HUES6 (cell line): ENCODE measurements at regions not wholly inside any gene's neighbourhood (a gene's known extent, or its start where the extent isn't known, plus 50 kb on each side); places are given as distances from the start of the nearest gene placed in this dataset.

Experiments
- H3K27ac ChIP-seq: 2 replicates; pipeline ENCODE4 v1.7.0; 2013; ENCODE audit warnings: low read depth, mild to moderate bottlenecking, low read length, inconsistent platforms
- H3K27me3 ChIP-seq: 2 replicates; pipeline ENCODE4 v1.6.1; 2013; ENCODE audit warnings: low read length; ENCODE audit not compliant: control insufficient read depth, insufficient read depth
- H3K36me3 ChIP-seq: 2 replicates; pipeline ENCODE4 v1.6.1; 2013; ENCODE audit warnings: low read length; ENCODE audit not compliant: control insufficient read depth, insufficient read depth
- H3K4me1 ChIP-seq: 2 replicates; pipeline ENCODE4 v1.6.1; 2013; ENCODE audit warnings: low read length; ENCODE audit not compliant: control insufficient read depth, insufficient read depth
- H3K4me3 ChIP-seq: 2 replicates; pipeline ENCODE4 v1.5.1; 2013; ENCODE audit warnings: low read depth, low read length
- H3K9ac ChIP-seq: one replicate; pipeline ENCODE4 v1.6.1; 2013; ENCODE audit warnings: mild to moderate bottlenecking, low read length
- H3K9me3 ChIP-seq: 2 replicates; pipeline ENCODE4 v1.6.1; 2013; ENCODE audit warnings: low read depth, low read length; ENCODE audit not compliant: control insufficient read depth, insufficient read depth

DNA sequence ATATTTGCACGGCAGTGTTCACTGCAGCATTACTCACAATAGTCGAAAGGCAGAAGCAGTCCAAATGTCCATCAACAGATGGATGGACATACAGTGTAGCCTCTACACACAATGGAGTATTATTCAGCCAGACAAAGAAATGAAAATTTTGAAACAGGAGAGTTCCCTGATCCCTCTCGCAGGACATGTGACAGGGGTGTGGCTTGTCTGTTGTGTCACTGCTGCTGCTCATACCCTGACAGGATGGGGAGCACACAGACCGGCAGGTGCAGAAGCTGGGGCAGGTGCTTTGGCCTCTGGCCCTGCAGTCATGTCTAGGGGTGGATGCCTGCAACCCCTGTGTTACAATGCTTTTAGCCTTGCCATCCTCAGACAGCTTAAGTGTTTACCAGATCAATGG, 204.3 kb downstream of the EFNB2 start:
- Histone ChIP-seq H3K4me1 (peaks cover 18% of the 10 kb centered on the region), H3K4me3 (no peak overlapping the region), H3K27me3 (no peaks in the 10 kb centered on the region), H3K9ac (no peak overlapping the region), H3K9me3 (no peaks in the 10 kb centered on the region), H3K36me3 (no peaks in the 10 kb centered on the region), H3K27ac (no peak overlapping the region)

DNA sequence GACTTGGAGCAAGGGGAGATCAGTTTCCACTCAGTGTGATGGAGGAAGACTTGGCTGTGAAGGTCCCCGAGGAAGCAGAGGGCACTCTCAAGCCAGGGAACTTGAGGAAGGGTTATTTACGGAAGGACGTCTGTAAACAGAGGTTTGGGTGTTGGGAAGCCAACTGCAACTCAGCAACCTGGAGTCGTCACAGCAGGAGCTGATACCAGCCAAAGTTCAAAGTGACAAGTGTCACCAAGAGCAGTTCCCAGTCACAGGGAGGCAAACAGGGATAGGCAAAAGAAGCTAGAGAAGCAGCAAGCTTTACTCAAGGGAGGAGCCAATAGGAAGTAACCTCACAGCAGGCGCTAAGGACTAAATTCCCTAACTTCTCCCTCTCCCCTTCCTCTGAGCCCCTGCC, 205.5 kb downstream of the EFNB2 start:
- Histone ChIP-seq H3K27me3 (no peaks in the 10 kb centered on the region), H3K9ac (no peak overlapping the region), H3K27ac (no peak overlapping the region), H3K9me3 (peaks cover 2% of the 10 kb centered on the region; the same call in 1 of the 2 replicates), H3K4me1 (peaks cover 18% of the 10 kb centered on the region), H3K36me3 (no peaks in the 10 kb centered on the region), H3K4me3 (no peak overlapping the region)

- Histone ChIP-seq H3K36me3 (no peaks in the 10 kb centered on the region; the same call in 1 of the 2 replicates), H3K4me3 (no peak overlapping the region), H3K4me1 (peaks cover 3% of the 10 kb centered on the region; the same call in 1 of the 2 replicates), H3K27ac (no peak overlapping the region), H3K9me3 (peaks cover 33% of the 10 kb centered on the region), H3K27me3 (no peaks in the 10 kb centered on the region), H3K9ac (no peak overlapping the region)
Observed at GRCh38 chr13:106326751-106327150, 208.7 kb downstream of the EFNB2 start.

DNA sequence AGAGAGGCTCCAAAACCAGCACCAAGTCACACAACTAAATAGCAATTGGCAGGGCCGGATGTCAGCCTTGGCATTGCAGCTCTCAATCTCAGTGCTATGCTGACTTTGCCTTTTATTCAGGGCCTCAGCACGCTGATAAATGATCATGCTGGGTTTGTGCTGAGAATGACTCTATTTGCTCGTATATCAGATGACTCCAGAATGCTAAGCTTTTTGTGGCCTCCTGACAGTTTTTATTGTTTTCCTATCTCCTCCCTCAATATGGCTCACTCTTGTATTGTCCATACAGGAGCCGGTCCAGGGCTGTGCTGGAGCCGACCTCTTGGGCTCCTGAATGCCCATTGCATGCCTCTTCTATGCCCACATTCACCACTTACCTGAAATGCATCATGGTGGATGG, 211.0 kb downstream of the EFNB2 start:
- Histone ChIP-seq H3K4me3 (no peak overlapping the region), H3K27ac (no peak overlapping the region), H3K4me1 (no peaks in the 10 kb centered on the region), H3K9me3 (peaks cover 43% of the 10 kb centered on the region), H3K9ac (no peak overlapping the region), H3K36me3 (no peaks in the 10 kb centered on the region; the same call in 1 of the 2 replicates), H3K27me3 (no peaks in the 10 kb centered on the region)

DNA sequence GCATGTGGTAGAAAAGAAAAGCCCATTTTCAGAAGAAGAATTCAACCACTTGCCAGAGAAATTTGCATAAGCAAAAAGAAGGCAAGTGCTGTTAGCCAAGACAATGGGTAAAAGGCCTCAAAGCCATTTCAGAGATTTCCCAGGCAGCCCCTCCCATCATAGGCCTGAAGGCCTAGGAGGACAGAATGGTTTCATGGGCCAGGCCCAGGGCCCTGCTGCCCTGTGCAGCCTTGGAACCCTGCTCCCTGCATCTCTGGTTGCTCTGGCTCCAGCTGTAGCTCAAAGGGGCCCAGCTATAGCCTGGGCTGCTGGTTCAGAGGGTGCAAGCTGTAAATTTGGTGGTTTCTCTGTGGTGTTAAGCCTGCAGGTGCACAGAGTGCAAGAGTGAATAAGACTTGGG, 212.8 kb downstream of the EFNB2 start:
- no peaks in the 10 kb centered on the region for H3K27me3 ChIP-seq
- peaks cover 43% of the 10 kb centered on the region for H3K9me3 ChIP-seq
- H3K9ac ChIP-seq: no peak overlapping the region
- H3K36me3 ChIP-seq: no peaks in the 10 kb centered on the region; the same call in 1 of the 2 replicates
- no peak overlapping the region for H3K4me3 ChIP-seq
- no peak overlapping the region for H3K27ac ChIP-seq
- no peaks in the 10 kb centered on the region for H3K4me1 ChIP-seq

DNA sequence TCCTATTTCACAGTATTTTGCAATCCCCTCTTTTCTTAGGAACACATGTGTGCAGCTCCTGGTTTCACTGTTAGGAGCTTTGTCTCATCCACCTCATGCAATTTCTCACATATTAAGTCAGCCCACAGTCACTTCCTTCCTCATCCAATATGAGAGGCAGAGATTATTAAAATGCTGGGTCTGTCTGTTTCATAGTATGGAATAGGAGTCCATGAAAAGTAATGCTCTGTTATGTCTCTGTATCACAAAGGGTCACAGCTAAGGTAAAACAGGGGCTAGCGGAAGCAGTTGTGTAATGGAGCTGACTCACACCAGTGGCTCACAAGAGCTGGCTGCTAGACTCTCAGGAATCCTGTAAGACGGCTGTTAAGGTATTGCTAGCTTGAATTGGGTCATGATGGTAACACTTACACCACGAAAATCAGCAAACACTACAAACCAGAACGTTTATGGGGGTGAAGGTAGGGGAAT, 216.5 kb downstream of the EFNB2 start:
- no peaks in the 10 kb centered on the region for H3K4me1 ChIP-seq
- H3K27ac ChIP-seq: no peak overlapping the region
- H3K27me3 ChIP-seq: no peaks in the 10 kb centered on the region
- no peak overlapping the region for H3K9ac ChIP-seq
- peaks cover 32% of the 10 kb centered on the region for H3K9me3 ChIP-seq
- no peaks in the 10 kb centered on the region; the same call in 1 of the 2 replicates for H3K36me3 ChIP-seq
- no peak overlapping the region for H3K4me3 ChIP-seq

DNA sequence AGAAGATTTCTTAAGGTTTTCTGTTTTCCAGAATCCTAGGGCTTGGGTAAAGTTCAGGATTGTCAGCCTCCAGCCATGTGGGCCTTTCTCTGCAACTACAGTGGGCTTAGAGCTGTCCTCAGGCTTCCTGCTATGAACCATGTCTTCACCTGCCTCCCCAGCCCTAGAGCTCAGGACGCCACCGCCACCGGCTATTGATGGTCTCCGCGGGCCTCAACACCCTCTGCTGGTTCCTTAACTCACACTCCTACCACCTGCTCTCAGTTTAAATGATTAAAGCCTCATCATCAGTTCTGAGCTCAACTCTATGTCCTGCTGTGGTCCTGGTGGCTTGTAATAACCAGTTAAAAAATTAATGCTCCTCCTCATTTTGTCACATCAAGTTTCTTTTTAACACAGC, 221.0 kb downstream of the EFNB2 start:
- no peaks in the 10 kb centered on the region for H3K9me3 ChIP-seq
- no peaks in the 10 kb centered on the region for H3K4me1 ChIP-seq
- H3K4me3 ChIP-seq: no peak overlapping the region
- H3K9ac ChIP-seq: no peak overlapping the region
- no peaks in the 10 kb centered on the region for H3K27me3 ChIP-seq
- H3K27ac ChIP-seq: no peak overlapping the region
- H3K36me3 ChIP-seq: no peaks in the 10 kb centered on the region

- no peaks in the 10 kb centered on the region for H3K4me1 ChIP-seq
- H3K36me3 ChIP-seq: no peaks in the 10 kb centered on the region
- no peak overlapping the region for H3K4me3 ChIP-seq
- no peaks in the 10 kb centered on the region for H3K27me3 ChIP-seq
- H3K27ac ChIP-seq: no peak overlapping the region
- H3K9me3 ChIP-seq: peaks cover 2% of the 10 kb centered on the region; the same call in 1 of the 2 replicates
- no peak overlapping the region for H3K9ac ChIP-seq
Observed at GRCh38 chr13:106311004-106311403, 224.5 kb downstream of the EFNB2 start.

DNA sequence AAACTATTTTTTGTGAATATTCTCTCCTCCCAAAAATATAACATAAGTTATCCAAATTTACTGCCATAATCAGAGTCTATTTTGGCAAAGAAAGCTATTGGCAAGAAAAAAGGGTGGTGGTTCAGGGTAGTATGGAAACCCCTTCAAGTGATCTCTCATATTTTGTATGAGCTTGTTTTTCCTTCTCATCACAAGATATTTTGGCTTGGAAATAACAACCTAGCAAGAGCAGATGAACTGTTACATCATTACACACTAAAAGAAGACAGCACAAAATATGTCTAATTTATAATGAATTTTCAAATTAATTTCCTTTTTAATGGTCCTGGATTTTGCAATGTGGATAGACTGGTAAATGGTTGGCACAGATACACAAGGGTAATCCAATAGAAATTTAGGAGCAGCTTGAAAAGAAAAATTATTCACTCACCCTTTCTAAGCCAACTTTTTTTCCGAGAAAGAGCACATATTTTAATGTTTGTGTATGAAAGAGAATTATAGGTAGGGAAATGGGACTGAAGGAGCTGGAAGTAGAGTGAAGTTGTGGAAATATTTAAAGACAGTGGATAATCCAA, 225.1 kb downstream of the EFNB2 start:
- no peak overlapping the region for H3K27ac ChIP-seq
- no peaks in the 10 kb centered on the region for H3K36me3 ChIP-seq
- peaks cover 2% of the 10 kb centered on the region; the same call in 1 of the 2 replicates for H3K9me3 ChIP-seq
- H3K9ac ChIP-seq: no peak overlapping the region
- H3K4me1 ChIP-seq: no peaks in the 10 kb centered on the region
- no peak overlapping the region for H3K4me3 ChIP-seq
- H3K27me3 ChIP-seq: no peaks in the 10 kb centered on the region

DNA sequence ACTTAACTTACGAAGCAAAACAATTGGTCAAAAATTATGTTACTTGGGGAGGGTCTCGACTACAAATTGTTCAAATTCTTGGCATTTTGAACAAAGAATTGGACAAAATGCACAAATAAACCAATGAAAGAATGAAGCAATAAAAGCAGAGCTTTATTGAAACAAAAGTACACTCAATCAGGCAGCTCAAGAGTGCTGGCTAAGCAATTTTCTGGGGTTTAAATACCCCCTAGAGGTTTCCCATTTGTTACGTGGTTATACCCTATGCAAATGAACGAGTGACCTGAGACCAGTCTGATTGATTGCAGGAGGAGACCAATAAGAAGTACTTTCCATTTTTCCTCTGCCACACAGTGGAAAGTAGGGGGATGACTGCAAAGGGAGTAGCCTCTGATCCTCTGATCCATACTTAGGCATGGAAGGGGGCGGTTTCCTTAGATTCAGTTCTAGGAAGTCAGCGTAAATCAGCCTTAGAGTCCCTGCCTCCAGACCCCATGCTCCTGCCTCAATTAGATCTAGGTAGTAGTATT, 228.6 kb downstream of the EFNB2 start:
- Histone ChIP-seq H3K4me1 (peaks cover 5% of the 10 kb centered on the region; the same call in 1 of the 2 replicates), H3K27me3 (no peaks in the 10 kb centered on the region), H3K36me3 (no peaks in the 10 kb centered on the region), H3K4me3 (no peak overlapping the region), H3K9ac (no peak overlapping the region), H3K9me3 (peaks cover 15% of the 10 kb centered on the region), H3K27ac (no peak overlapping the region)

- Histone ChIP-seq H3K4me3 (no peak overlapping the region), H3K36me3 (no peaks in the 10 kb centered on the region), H3K9me3 (peaks cover 46% of the 10 kb centered on the region)
Observed at GRCh38 chr13:106302843-106303242, 232.6 kb downstream of the EFNB2 start.

More at GRCh38 chr13:106302843-106303242, 232.6 kb downstream of the EFNB2 start:
- H3K27me3 ChIP-seq: no peaks in the 10 kb centered on the region
- H3K4me1 ChIP-seq: peaks cover 7% of the 10 kb centered on the region; the same call in 1 of the 2 replicates
- H3K27ac ChIP-seq: no peak overlapping the region
- H3K9ac ChIP-seq: no peak overlapping the region
